Retina (tissue), 1 donor: ENCODE measurements at regions not wholly inside any gene's neighbourhood (a gene's known extent, or its start where the extent isn't known, plus 50 kb on each side); places are given as distances from the start of the nearest gene placed in this dataset.

Experiments
- DNase-seq: peaks from one replicate; pipeline ENCODE4 v3.0.0-alpha.2; 2016

DNA sequence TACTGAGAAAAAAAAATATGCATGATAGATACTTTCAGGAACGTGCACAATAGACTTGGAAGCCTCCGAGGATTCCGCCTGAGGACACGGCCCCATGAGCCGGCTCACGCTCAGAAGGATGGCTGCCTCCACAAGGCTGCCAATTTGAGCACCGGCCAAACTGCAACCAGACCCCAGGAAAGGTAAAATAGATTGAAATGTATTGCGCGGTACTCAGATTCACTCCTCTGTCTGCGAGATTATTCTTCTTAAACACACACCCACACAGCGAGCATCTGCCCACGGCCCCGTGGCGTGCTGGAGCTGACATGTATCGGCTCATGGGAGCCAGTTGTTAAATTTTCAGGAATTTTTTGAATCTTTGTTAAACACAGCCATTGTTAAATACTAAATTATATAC lies 653.2 kb upstream of the MKI67 start:
- no peak for DNase-seq

- no peak for DNase-seq
Measured at GRCh38 chr10:128780156-128780761, 654.0 kb upstream of the MKI67 start.

GRCh38 chr10:128781637-128782036 lies 655.4 kb upstream of the MKI67 start:
- no peak for DNase-seq

- no peak for DNase-seq
Measured at GRCh38 chr10:128784444-128784843, 658.2 kb upstream of the MKI67 start.

- no peak for DNase-seq
Measured at GRCh38 chr10:128792426-128793140, 666.4 kb upstream of the MKI67 start.

GRCh38 chr10:128793726-128794655 lies 667.8 kb upstream of the MKI67 start:
- DNase-seq = no peak

GRCh38 chr10:128796396-128796912 lies 670.2 kb upstream of the MKI67 start:
- DNase-seq = no peak

DNA sequence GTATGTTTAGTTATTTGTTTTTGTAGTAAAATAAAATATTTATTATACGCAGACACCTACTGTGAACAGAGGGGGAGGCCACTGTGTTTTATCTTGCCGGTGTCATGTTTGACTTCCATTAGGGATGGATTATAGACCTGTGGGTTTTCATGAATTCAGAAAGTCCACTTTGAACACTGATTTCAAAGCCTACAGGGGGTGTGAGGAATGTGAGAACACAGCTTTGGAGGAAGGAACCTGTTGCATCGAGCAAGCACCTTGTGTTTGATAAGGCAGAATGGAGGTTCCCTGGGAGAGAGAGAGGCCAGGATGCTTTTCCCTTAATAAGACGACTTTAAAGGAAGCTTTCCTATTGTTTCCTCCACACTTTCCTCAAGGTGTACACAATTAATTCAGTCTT lies 665.0 kb upstream of the MGMT start:
- no peak for DNase-seq

GRCh38 chr10:128803790-128804189 lies 663.3 kb upstream of the MGMT start:
- no peak for DNase-seq

DNA sequence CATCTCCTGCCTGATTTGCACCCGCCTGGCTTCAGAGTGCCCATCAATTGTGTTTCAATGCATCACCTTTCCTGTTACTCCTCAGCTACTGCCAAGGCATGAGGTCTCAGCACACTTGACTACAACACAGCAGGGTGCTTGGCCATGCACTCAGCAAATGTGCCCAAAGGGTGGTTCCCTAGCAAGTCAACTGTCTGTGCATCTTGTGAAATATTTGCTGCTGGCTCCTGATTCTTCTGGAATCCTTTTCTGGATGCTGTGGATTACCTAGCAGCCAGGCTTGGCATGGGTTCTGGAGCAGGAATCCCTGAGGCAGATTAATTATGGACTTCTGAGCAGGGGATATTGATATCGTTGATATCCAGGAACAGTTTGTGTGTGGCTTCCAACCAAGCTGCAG lies 662.6 kb upstream of the MGMT start:
- DNase-seq = no peak

DNA sequence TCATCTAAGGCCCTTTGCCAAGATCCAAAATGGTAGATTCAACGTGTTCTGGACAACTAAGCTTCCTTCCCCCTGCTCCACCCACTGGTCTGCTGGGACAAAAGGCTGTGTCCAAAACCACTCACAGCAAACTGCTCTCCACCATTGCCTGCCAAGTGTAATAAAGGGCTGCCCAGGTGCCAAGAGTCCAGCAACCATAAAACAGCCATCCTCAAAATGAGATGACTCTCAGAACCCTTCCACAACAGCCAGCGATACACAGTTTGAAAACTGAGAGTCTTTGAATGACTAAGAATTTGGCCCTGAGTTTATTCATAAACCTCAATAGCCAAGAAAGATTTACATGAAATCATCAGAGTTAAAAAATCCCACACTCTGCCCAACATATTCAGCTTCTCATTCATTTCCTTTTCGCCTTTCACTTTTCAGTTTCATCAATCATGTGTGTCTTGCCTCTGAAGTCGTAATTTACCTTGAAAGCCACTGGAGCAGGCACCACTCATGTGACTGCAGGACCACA lies 658.1 kb upstream of the MGMT start:
- DNase-seq = no peak

DNA sequence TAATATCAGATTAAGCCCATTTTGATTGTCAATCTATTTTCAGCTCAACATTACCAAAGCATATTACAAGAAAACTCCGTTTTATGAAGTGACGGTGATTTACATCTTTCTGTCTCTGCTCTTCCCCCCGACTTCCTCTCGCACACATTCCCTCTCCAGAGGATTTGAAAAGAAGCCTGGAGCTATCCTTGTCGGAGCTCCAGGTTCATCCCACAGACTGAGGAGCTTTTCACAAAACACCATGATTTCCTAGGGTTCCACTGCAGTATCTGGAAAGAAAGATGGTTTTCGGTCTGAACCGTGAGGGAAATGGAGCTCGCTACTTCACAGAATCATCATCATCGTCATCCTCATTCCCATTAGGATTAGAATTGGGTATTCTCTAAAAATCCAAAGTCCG lies 655.5 kb upstream of the MGMT start:
- no peak for DNase-seq

- no peak for DNase-seq
Measured at GRCh38 chr10:128812000-128812399, 655.0 kb upstream of the MGMT start.

DNA sequence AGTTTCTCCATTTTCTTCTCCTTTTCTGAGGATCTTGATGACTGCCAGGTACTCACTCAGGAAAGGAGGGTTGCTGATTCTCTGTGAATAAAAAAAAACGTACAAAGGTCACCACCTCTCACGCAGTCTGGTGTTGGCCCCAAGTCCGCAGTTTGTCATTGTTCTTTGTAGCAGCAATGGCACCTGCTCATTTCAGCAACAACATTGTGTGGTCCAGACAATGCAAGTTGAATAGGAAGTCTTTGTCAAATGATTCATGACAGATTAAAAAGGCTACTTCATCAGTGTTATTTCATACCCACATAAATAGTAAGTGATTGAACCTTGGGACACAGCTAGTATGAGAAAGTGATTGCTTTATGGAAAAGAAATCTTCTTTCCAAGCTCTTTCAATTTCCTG lies 653.5 kb upstream of the MGMT start:
- no peak for DNase-seq

- no peak for DNase-seq
Measured at GRCh38 chr10:128814024-128814423, 653.0 kb upstream of the MGMT start.

DNA sequence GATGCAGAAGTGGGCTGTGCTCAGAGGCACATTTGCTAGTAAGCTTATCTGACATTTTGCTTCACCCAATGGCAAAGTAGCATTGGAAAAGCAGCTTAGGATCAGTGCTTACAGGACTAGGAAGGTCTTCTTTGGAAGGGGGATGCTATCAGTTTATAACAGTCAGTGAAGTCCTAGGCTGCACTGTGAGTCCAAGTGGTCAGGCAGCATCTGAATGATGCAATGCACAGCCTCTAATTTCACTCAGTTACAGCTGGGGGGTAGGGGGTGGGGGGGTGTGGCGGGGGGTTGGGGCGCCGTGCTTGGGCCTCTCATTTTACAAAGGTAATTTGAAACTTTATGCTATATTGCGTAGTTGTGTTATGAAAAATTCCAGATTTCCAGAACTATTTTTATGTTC lies 652.3 kb upstream of the MGMT start:
- no peak for DNase-seq

DNA sequence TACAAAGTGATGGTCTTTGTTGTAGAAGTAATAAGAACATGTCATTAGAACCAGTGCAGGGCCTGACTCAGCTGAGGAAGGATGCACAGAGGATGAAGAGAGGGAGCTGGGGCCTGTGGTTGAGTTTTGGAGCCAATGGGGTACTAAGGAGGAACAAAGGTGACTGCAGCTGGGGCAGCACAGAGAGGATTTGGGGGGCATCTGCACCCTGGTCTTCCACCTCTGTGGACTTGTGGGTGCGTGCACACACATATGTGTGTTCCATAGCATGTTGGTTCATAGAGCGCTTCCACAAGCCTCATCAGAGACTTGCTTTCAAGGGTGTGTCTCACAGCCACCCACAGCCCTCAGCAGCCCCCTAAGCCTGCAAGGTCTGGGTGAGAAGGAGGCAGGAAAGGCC lies 650.3 kb upstream of the MGMT start:
- DNase-seq = no peak

- no peak for DNase-seq
Measured at GRCh38 chr10:128817636-128818035, 649.4 kb upstream of the MGMT start.

GRCh38 chr10:128820663-128821062 lies 646.4 kb upstream of the MGMT start:
- DNase-seq = no peak

GRCh38 chr10:128823201-128823600 lies 643.8 kb upstream of the MGMT start:
- no peak for DNase-seq

DNA sequence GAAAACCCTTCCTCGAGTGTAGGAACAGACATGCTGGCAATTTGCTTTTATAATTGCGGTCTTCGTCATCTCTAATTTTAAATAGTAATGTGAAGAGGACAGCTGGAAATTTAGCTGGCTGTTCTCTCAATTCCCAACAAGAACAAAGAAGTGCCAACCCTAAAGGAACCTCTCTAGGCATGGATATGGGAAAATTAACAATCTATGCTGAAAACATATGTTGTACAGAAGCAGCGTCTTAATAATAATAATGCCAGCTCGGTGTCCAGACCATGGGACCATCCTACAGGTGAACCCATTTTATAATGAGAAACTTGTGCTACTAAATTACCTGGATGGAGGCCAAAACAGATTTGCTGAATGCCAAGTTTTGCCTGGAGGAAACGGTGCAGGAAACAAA lies 641.4 kb upstream of the MGMT start:
- no peak for DNase-seq

- DNase-seq = no peak
Measured at GRCh38 chr10:128833671-128834070, 633.4 kb upstream of the MGMT start.

GRCh38 chr10:128835361-128835760 lies 631.7 kb upstream of the MGMT start:
- DNase-seq = no peak
